GM20000 (cell line): ENCODE measurements at regions not wholly inside any gene's neighbourhood (a gene's known extent, or its start where the extent isn't known, plus 50 kb on each side); places are given as distances from the start of the nearest gene placed in this dataset.

Source experiments
- DNase-seq: peaks from one replicate; pipeline ENCODE4 v3.0.0; 2012; ENCODE audit warnings: low spot score
- TF ChIP-seq, protein P1 (sequence below): IDR thresholded peaks from 2 replicates; pipeline ENCODE4 v1.5.1; 2012; ENCODE audit warnings: mild to moderate bottlenecking, control low read depth; ENCODE audit errors: extremely low read depth, missing control alignments

DNA sequence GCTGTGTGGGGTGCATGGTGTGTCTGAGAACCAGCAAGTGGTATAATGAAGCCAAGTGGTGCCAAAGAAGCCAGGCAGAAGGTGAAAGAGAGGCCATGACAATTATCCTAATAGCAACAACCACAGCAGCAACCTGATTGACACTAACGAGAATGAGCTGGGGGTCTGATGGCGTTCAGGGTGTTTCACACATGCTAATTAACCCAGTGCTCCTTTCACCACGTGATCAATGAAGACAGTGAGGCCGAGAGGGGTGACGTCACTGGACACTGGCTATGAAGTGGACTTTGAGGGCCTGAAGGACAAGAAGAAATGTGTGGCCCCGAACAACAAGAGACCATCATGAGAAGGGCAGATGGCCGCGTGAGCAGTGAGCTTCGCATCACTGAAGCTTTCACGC is 364.4 kb upstream of the ID2 start:
- TF ChIP-seq, protein P1, sequence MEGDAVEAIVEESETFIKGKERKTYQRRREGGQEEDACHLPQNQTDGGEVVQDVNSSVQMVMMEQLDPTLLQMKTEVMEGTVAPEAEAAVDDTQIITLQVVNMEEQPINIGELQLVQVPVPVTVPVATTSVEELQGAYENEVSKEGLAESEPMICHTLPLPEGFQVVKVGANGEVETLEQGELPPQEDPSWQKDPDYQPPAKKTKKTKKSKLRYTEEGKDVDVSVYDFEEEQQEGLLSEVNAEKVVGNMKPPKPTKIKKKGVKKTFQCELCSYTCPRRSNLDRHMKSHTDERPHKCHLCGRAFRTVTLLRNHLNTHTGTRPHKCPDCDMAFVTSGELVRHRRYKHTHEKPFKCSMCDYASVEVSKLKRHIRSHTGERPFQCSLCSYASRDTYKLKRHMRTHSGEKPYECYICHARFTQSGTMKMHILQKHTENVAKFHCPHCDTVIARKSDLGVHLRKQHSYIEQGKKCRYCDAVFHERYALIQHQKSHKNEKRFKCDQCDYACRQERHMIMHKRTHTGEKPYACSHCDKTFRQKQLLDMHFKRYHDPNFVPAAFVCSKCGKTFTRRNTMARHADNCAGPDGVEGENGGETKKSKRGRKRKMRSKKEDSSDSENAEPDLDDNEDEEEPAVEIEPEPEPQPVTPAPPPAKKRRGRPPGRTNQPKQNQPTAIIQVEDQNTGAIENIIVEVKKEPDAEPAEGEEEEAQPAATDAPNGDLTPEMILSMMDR = no peak
- no peak for DNase-seq

DNA sequence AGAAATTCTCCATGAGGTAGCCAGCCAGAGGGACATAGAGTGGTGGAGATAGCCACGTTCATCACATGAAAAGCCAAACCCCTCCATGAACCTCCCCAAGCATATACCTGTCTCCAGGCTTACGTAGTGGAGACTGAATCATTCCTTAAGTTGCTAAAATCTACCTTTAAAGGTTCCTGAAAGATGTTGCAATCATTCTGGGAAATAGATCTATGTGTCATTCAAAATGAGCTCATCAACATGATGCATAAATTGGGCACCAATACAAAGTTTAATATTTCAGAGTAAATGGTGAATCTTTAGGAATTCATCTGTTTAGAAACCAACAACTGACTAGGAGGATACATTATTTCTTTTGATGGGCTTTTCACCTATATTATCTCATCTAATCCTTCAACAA is 362.6 kb upstream of the ID2 start:
- TF ChIP-seq, protein P1 = no peak

DNA sequence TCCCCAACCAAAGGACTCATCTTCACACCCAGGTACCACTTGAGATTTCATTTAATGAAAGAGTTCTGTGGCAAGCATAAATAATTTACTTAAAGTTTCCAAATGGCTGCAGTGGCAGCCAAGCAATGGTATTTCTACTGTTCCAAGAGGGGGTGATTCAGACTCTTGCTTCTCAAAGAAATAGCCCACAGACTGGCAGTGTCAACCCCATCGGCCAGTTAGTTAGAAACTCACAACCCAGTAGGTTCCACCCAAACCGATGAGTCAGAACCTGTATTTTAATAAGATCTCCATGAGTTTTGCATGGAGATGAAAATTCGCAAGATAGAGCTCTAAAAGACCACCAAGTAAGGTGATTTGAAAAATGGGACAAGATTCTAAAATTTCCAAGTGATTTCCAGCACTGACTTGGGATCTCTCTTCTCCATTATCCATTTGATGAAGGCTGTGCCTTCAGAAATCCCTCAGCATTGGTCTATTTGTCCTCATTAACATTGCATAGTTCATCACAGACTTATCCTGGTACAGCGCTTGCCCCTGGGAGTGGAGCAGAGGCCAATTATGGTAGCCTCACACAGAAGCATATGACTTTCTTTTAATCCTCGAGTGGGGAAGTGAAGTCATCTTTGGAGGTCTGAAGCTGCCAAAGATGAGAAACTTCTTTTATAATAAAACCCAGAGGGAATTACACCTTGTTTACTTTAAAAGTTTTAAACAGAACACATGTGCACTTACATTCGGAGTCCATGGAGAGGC is 361.4 kb upstream of the ID2 start:
- no peak for DNase-seq
- TF ChIP-seq, protein P1 = no peak

More for the DNA sequence above, 362.6 kb upstream of the ID2 start:
- no peak for DNase-seq

DNA sequence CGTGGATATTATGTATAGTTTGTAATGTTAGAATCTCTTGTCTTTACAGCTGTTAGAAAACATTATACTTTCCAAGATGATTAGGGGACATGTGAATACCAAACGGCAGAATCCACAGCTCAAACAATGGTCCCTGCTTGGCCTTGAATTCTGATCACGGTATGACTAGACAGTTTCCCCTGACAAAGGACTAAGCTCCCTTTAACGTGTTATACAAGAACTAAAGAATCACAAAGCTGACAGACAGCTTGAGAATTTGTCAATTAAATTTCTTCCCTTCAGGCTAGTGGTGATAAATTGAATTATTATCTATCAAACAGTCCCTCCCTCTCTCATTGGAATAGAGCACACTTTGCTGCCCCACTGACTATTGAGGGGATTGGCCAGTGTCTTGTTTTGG is 359.2 kb upstream of the ID2 start:
- no peak for DNase-seq
- TF ChIP-seq, protein P1 = no peak

GRCh38 chr2:8324164-8324856 is 357.5 kb upstream of the ID2 start:
- no peak for DNase-seq
- TF ChIP-seq, protein P1 = no peak

GRCh38 chr2:8324901-8325300 is 357.0 kb upstream of the ID2 start:
- TF ChIP-seq, protein P1 = no peak
- no peak for DNase-seq

DNA sequence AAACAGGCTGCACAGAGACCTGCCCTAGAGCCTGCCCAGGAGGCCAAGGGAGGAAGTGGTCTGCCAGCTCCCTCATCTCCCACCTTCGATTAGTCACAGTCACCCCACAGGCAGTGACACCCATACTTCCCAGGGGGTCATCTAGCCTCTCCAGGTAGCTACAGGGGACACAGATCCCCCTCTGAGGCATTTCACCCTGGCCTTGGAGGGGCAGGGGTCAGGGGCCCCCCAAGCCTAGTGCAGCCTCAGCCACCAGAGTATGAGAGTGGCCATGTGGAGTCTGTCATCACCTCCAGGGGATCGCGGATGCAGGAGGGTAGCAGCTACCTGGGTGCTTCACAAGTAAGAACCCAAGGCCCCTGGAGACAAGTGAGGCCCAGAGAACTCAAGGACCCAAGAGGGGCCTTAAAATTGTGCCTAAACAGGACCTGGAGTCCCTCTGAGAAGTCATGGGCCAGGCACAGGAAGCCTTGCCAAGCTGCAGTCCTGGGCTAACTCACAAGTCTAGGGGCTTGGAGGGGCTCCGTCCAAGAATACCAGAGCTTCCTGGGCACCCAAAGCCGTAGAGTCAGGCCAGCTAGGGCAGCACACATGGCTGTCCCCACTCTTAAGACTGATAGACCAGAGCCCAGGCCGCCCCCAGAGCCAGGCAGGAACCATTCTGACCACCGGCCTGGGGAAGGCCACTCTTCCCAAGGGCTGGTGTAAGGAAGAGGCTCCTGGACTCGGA is 354.3 kb upstream of the ID2 start:
- TF ChIP-seq, protein P1 = no peak
- no peak for DNase-seq
